Esophagus muscularis mucosa (tissue), 3 donors: ENCODE measurements at regions not wholly inside any gene's neighbourhood (a gene's known extent, or its start where the extent isn't known, plus 50 kb on each side); places are given as distances from the start of the nearest gene placed in this dataset.

Source experiments
- POLR2A ChIP-seq: fragments of 450-650 bp; IDR thresholded peaks from one replicate; pipeline ENCODE4 v1.6.1; 2017; ENCODE audit warnings: antibody characterized with exemption, moderate library complexity, mild to moderate bottlenecking, low read depth
- POLR2AphosphoS5 ChIP-seq, 2 donors: sonication (generic); formaldehyde crosslinking; IDR thresholded peaks; one replicate each; pipeline ENCODE4 v1.6.1; 2017; ENCODE audit warnings: antibody characterized with exemption in 2 of 2
- TF ChIP-seq, protein P1 (sequence below), 3 experiments: fragments of 200-600 bp in 2 of 3; fragments of 450-650 bp in 1 of 3; sonication (generic) in 2 of 3; IDR thresholded peaks; one replicate each; pipeline ENCODE4 v1.5.1; 2017 to 2019; ENCODE audit warnings: antibody characterized with exemption in 3 of 3, mild to moderate bottlenecking in 2 of 3, moderate library complexity in 1 of 3

DNA sequence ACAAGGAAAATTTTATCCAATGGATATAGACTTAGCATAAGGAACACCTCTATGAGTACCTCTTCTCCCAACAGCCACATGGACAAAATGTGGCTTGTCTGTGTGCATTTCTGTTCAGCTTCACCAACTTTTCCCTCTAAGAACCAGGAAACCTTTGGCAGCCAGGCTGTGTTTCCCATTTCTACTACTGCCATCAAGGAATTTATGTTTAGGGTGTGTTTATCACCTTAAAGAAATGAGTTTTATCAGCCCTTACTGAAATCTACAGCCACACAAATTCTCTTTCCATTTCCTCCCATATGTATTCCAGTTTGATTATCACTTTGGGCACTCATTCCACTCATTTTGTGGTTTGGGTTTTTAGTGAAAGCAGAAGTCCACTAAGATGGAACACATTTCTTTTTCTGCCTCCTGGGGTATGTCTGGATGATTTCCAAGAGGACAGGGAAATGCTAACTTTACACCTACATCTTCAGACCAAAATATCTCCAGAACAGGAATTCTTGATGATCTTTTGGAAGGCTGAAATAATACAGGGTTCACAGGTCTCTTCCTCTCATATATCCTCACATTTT, 82.6 kb upstream of the MAOA start:
- TF ChIP-seq POLR2AphosphoS5 (IDR thresholded peaks at IDR 0.05) = no peak
- TF ChIP-seq, protein P1, sequence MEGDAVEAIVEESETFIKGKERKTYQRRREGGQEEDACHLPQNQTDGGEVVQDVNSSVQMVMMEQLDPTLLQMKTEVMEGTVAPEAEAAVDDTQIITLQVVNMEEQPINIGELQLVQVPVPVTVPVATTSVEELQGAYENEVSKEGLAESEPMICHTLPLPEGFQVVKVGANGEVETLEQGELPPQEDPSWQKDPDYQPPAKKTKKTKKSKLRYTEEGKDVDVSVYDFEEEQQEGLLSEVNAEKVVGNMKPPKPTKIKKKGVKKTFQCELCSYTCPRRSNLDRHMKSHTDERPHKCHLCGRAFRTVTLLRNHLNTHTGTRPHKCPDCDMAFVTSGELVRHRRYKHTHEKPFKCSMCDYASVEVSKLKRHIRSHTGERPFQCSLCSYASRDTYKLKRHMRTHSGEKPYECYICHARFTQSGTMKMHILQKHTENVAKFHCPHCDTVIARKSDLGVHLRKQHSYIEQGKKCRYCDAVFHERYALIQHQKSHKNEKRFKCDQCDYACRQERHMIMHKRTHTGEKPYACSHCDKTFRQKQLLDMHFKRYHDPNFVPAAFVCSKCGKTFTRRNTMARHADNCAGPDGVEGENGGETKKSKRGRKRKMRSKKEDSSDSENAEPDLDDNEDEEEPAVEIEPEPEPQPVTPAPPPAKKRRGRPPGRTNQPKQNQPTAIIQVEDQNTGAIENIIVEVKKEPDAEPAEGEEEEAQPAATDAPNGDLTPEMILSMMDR (IDR thresholded peaks at IDR 0.05) = no peak
- TF ChIP-seq POLR2A = no peak
